NT2/D1 (cell line): ENCODE measurements at regions not wholly inside any gene's neighbourhood (a gene's known extent, or its start where the extent isn't known, plus 50 kb on each side); places are given as distances from the start of the nearest gene placed in this dataset.

Experiments used
- YY1 ChIP-seq: IDR thresholded peaks from 2 replicates; pipeline ENCODE4 v1.6.1; 2011; ENCODE audit not compliant: insufficient read length, insufficient read depth
- ZNF274 ChIP-seq: IDR thresholded peaks from 2 replicates; pipeline ENCODE4 v1.6.1; 2011; ENCODE audit warnings: mild to moderate bottlenecking, low read depth, low read length

DNA sequence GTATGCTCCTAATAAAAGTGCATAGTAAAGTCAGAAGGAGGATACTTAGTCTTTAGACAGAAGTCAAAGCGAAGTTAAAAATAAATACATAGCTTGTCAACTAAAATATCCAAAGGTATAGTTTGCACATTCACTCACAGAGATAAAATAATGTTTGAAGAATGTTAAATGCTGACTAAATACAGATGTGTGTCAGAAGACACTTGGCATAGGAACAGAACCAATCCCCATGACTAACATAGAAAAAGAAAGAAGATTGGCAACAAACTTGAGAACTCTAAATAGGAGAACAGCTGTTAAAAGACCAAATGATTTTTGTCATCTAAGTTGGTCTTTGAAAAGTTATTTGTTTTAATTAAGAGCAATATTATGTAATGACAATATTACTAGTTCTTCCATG lies 1172.1 kb upstream of the RAG2 start:
- TF ChIP-seq YY1, result no peak
- TF ChIP-seq ZNF274, result no peak
